ENCODE measurements at regions not wholly inside any gene's neighbourhood (a gene's known extent, or its start where the extent isn't known, plus 50 kb on each side); places are given as distances from the start of the nearest gene placed in this dataset.

- TF ChIP-seq CREB1 (IDR thresholded peaks at IDR 0.05) (no peak), SRF (IDR thresholded peaks at IDR 0.05; ENCODE audit: low read depth, low read length) (no peak), POLR2A (IDR thresholded peaks at IDR 0.05; ENCODE audit: control extremely low read depth in 1 of 2, low read depth in 2 of 2, low read length in 2 of 2) (no peak), POLR2AphosphoS5 (IDR thresholded peaks at IDR 0.05; ENCODE audit: low read depth, low read length) (no peak), JUN (IDR thresholded peaks at IDR 0.05; ENCODE audit: low read depth, low read length) (no peak)
- TF ChIP-seq, protein P1, sequence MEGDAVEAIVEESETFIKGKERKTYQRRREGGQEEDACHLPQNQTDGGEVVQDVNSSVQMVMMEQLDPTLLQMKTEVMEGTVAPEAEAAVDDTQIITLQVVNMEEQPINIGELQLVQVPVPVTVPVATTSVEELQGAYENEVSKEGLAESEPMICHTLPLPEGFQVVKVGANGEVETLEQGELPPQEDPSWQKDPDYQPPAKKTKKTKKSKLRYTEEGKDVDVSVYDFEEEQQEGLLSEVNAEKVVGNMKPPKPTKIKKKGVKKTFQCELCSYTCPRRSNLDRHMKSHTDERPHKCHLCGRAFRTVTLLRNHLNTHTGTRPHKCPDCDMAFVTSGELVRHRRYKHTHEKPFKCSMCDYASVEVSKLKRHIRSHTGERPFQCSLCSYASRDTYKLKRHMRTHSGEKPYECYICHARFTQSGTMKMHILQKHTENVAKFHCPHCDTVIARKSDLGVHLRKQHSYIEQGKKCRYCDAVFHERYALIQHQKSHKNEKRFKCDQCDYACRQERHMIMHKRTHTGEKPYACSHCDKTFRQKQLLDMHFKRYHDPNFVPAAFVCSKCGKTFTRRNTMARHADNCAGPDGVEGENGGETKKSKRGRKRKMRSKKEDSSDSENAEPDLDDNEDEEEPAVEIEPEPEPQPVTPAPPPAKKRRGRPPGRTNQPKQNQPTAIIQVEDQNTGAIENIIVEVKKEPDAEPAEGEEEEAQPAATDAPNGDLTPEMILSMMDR (IDR thresholded peaks at IDR 0.05; ENCODE audit: control extremely low read depth in 1 of 3, insufficient read depth in 1 of 3, low read depth in 1 of 3, low read length in 3 of 3), result no peak
These were observed 101.7 kb upstream of the NTRK2 start for GRCh38 chr9:84567805-84568204.

All from H1 (cell line).